Neural progenitor cell (in vitro differentiated cells): ENCODE measurements at regions not wholly inside any gene's neighbourhood (a gene's known extent, or its start where the extent isn't known, plus 50 kb on each side); places are given as distances from the start of the nearest gene placed in this dataset.

Experiments
- DNase-seq: peaks from one replicate; pipeline ENCODE4 v3.0.0-alpha.2; 2016; ENCODE audit warnings: low spot score
- H2AFZ ChIP-seq: fragments of 200-600 bp; sonication (generic); replicated peaks from 2 replicates; pipeline ENCODE4 v1.6.1; 2016; ENCODE audit warnings: antibody characterized with exemption
- H3F3A ChIP-seq: fragments of 200-600 bp; sonication (generic); 2 replicates; pipeline ENCODE4 v1.6.1; 2016; ENCODE audit warnings: antibody characterized with exemption, low read depth
- H3K27ac ChIP-seq: fragments of 200-600 bp; sonication (generic); 2 replicates; pipeline ENCODE4 v1.5.1; 2016; ENCODE audit warnings: mild to moderate bottlenecking
- H3K27me3 ChIP-seq: fragments of 200-600 bp; sonication (generic); 2 replicates; pipeline ENCODE4 v1.6.1; 2016; ENCODE audit warnings: mild to moderate bottlenecking, moderate library complexity
- H3K36me3 ChIP-seq: fragments of 200-600 bp; sonication (generic); 2 replicates; pipeline ENCODE4 v1.5.1; 2016
- H3K4me1 ChIP-seq: fragments of 200-600 bp; sonication (generic); 2 replicates; pipeline ENCODE4 v1.6.1; 2016; ENCODE audit warnings: mixed run types
- H3K4me2 ChIP-seq: fragments of 200-600 bp; sonication (generic); 2 replicates; pipeline ENCODE4 v1.6.1; 2016
- H3K4me3 ChIP-seq: fragments of 200-600 bp; sonication (generic); 2 replicates; pipeline ENCODE4 v1.5.1; 2016
- H3K79me2 ChIP-seq: fragments of 200-600 bp; sonication (generic); 2 replicates; pipeline ENCODE4 v1.6.1; 2016; ENCODE audit warnings: low read depth
- H3K9ac ChIP-seq: fragments of 200-600 bp; sonication (generic); 2 replicates; pipeline ENCODE4 v1.6.1; 2016
- H3K9me3 ChIP-seq: fragments of 200-600 bp; sonication (generic); 2 replicates; pipeline ENCODE4 v1.5.1; 2016; ENCODE audit warnings: low read depth
- H4K20me1 ChIP-seq: fragments of 200-600 bp; sonication (generic); 2 replicates; pipeline ENCODE4 v1.6.1; 2016; ENCODE audit warnings: low read depth
- H3K27ac Mint-ChIP-seq: 3 replicates; pipeline ENCODE4 v1.8.0; 2021; ENCODE audit warnings: mixed read lengths
- H3K27me3 Mint-ChIP-seq: 2 replicates; pipeline ENCODE4 v1.8.0; 2022; ENCODE audit warnings: low read depth, mild to moderate bottlenecking, inconsistent platforms, moderate library complexity, mixed read lengths; ENCODE audit not compliant: insufficient read depth
- H3K36me3 Mint-ChIP-seq: 3 replicates; pipeline ENCODE4 v1.8.0; 2021; ENCODE audit warnings: mixed read lengths
- H3K4me1 Mint-ChIP-seq: 3 replicates; pipeline ENCODE4 v1.8.0; 2021; ENCODE audit warnings: mixed read lengths
- H3K4me3 Mint-ChIP-seq: 3 replicates; pipeline ENCODE4 v1.8.0; 2021; ENCODE audit warnings: mild to moderate bottlenecking, moderate library complexity, mixed read lengths
- H3K9me3 Mint-ChIP-seq: 3 replicates; pipeline ENCODE4 v1.8.0; 2020; ENCODE audit warnings: mixed read lengths
- CTCF ChIP-seq: fragments of 200-600 bp; sonication (generic); IDR thresholded peaks from 2 replicates; pipeline ENCODE4 v1.5.1; 2017; ENCODE audit warnings: antibody characterized with exemption, mild to moderate bottlenecking
- EZH2 ChIP-seq: fragments of 200-600 bp; sonication (generic); IDR thresholded peaks from 2 replicates; pipeline ENCODE4 v1.6.1; 2017; ENCODE audit warnings: antibody characterized with exemption, mild to moderate bottlenecking, moderate library complexity
- EZH2phosphoT487 ChIP-seq: fragments of 200-600 bp; sonication (generic); IDR thresholded peaks from 2 replicates; pipeline ENCODE4 v1.6.1; 2017; ENCODE audit warnings: antibody characterized with exemption

- no peak for DNase-seq
- H3K4me3 ChIP-seq = no peak overlapping the region
- no peaks in the 10 kb centered on the region for H3K27me3 Mint-ChIP-seq
- no peak for TF ChIP-seq EZH2phosphoT487
- TF ChIP-seq CTCF = no peak
- no peak for TF ChIP-seq EZH2
- H2AFZ ChIP-seq = no peak overlapping the region
- H3K36me3 ChIP-seq = no peaks in the 10 kb centered on the region
- no peaks in the 10 kb centered on the region for H4K20me1 ChIP-seq
- no peak overlapping the region for H3K4me2 ChIP-seq
- no peaks in the 10 kb centered on the region for H3K9me3 Mint-ChIP-seq
- H3F3A ChIP-seq = no peaks in the 10 kb centered on the region
- no peaks in the 10 kb centered on the region for H3K79me2 ChIP-seq
- H3K4me3 Mint-ChIP-seq = no peak overlapping the region
- H3K27me3 ChIP-seq = no peaks in the 10 kb centered on the region
- no peak overlapping the region for H3K9ac ChIP-seq
- H3K36me3 Mint-ChIP-seq = no peaks in the 10 kb centered on the region
- no peak overlapping the region for H3K27ac Mint-ChIP-seq
- H3K4me1 ChIP-seq = no peaks in the 10 kb centered on the region
- no peaks in the 10 kb centered on the region for H3K4me1 Mint-ChIP-seq
- no peak overlapping the region for H3K27ac ChIP-seq
- no peaks in the 10 kb centered on the region for H3K9me3 ChIP-seq
Observed at GRCh38 chr2:59947209-59947608, 606.2 kb downstream of the BCL11A start.

DNA sequence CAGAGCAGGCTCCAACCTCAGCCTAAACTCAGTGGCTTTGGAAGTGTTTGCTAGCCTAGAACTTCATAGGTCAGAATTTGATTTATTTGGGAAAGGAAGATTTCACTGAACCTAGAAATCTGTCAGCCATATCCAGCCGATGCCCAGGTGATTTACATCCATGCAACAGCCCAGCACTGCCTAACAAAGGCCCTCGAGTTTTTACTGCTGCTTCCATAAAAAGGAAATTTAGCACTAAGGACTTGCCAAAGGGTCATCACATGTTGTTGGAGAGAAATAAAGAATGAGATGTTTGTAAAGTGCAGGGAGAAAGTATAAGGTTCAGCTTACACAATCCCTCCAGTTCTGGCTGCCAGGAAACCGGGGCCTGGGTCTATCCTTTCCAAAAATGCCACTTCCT is 614.2 kb downstream of the BCL11A start:
- no peaks in the 10 kb centered on the region for H3K4me1 ChIP-seq
- no peaks in the 10 kb centered on the region for H3K79me2 ChIP-seq
- Mint-ChIP-seq H3K27me3 (no peaks in the 10 kb centered on the region), H3K4me1 (peaks cover 2% of the 10 kb centered on the region), H3K36me3 (no peaks in the 10 kb centered on the region), H3K9me3 (no peaks in the 10 kb centered on the region), H3K4me3 (no peak overlapping the region), H3K27ac (no peak overlapping the region)
- DNase-seq = no peak
- H4K20me1 ChIP-seq = no peaks in the 10 kb centered on the region
- H3K4me2 ChIP-seq = no peak overlapping the region
- no peak overlapping the region for H3K4me3 ChIP-seq
- H3F3A ChIP-seq = no peaks in the 10 kb centered on the region
- TF ChIP-seq EZH2 = no peak
- TF ChIP-seq CTCF = no peak
- TF ChIP-seq EZH2phosphoT487 = no peak
- H3K36me3 ChIP-seq = no peaks in the 10 kb centered on the region
- H2AFZ ChIP-seq = no peak overlapping the region
- no peaks in the 10 kb centered on the region for H3K27me3 ChIP-seq
- H3K9me3 ChIP-seq = no peaks in the 10 kb centered on the region
- no peak overlapping the region for H3K27ac ChIP-seq
- H3K9ac ChIP-seq = no peak overlapping the region

DNA sequence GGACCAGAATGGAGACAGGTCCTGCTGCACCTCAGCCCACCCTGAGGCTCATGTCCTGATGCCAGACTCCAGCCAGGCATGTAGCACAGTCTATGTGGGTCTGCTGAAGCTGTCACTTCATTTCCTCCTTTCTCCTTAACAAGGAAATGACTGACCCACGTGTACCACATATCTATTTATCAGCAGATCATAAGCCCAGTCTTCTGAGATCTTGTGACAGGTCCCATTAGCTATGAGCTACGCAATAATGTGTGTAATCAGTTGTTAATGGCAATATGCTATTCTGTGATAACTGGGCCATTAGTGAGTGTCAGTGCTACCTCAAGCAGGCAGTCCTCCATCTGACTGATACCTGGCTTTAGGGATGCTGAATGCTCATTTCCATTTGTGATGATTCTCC is 615.3 kb downstream of the BCL11A start:
- Mint-ChIP-seq H3K27me3 (no peaks in the 10 kb centered on the region), H3K36me3 (no peaks in the 10 kb centered on the region), H3K9me3 (no peaks in the 10 kb centered on the region), H3K4me1 (peaks cover 2% of the 10 kb centered on the region), H3K27ac (no peak overlapping the region), H3K4me3 (no peak overlapping the region)
- TF ChIP-seq EZH2phosphoT487 (no peak), EZH2 (no peak), CTCF (no peak)
- Histone ChIP-seq H3K9ac (no peak overlapping the region), H3K36me3 (no peaks in the 10 kb centered on the region), H2AFZ (no peak overlapping the region), H4K20me1 (no peaks in the 10 kb centered on the region), H3K4me3 (no peak overlapping the region), H3K27ac (no peak overlapping the region), H3K4me1 (no peaks in the 10 kb centered on the region), H3K9me3 (no peaks in the 10 kb centered on the region), H3K79me2 (no peaks in the 10 kb centered on the region), H3K4me2 (no peak overlapping the region), H3K27me3 (no peaks in the 10 kb centered on the region), H3F3A (no peaks in the 10 kb centered on the region)
- no peak for DNase-seq

- TF ChIP-seq EZH2 (no peak), CTCF (no peak), EZH2phosphoT487 (no peak)
- no peaks in the 10 kb centered on the region for H4K20me1 ChIP-seq
- H2AFZ ChIP-seq = no peak overlapping the region
- DNase-seq = no peak
- Mint-ChIP-seq H3K9me3 (no peaks in the 10 kb centered on the region), H3K36me3 (no peaks in the 10 kb centered on the region), H3K4me3 (no peak overlapping the region), H3K27me3 (no peaks in the 10 kb centered on the region), H3K27ac (no peak overlapping the region), H3K4me1 (peaks cover 2% of the 10 kb centered on the region)
- no peak overlapping the region for H3K4me3 ChIP-seq
- H3K4me2 ChIP-seq = no peak overlapping the region
- H3K9me3 ChIP-seq = no peaks in the 10 kb centered on the region
- no peaks in the 10 kb centered on the region for H3F3A ChIP-seq
- H3K27me3 ChIP-seq = no peaks in the 10 kb centered on the region
- no peaks in the 10 kb centered on the region for H3K4me1 ChIP-seq
- no peaks in the 10 kb centered on the region for H3K36me3 ChIP-seq
- H3K27ac ChIP-seq = no peak overlapping the region
- H3K79me2 ChIP-seq = no peaks in the 10 kb centered on the region
- no peak overlapping the region for H3K9ac ChIP-seq
Observed at GRCh38 chr2:59936048-59936447, 617.4 kb downstream of the BCL11A start.
